ENCODE measurements at regions not wholly inside any gene's neighbourhood (a gene's known extent, or its start where the extent isn't known, plus 50 kb on each side); places are given as distances from the start of the nearest gene placed in this dataset.

- no peak for TF ChIP-seq POLR2A (IDR thresholded peaks at IDR 0.05)
- TF ChIP-seq, protein P1, sequence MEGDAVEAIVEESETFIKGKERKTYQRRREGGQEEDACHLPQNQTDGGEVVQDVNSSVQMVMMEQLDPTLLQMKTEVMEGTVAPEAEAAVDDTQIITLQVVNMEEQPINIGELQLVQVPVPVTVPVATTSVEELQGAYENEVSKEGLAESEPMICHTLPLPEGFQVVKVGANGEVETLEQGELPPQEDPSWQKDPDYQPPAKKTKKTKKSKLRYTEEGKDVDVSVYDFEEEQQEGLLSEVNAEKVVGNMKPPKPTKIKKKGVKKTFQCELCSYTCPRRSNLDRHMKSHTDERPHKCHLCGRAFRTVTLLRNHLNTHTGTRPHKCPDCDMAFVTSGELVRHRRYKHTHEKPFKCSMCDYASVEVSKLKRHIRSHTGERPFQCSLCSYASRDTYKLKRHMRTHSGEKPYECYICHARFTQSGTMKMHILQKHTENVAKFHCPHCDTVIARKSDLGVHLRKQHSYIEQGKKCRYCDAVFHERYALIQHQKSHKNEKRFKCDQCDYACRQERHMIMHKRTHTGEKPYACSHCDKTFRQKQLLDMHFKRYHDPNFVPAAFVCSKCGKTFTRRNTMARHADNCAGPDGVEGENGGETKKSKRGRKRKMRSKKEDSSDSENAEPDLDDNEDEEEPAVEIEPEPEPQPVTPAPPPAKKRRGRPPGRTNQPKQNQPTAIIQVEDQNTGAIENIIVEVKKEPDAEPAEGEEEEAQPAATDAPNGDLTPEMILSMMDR (IDR thresholded peaks at IDR 0.05) = no peak
- no peak for TF ChIP-seq EP300 (IDR thresholded peaks at IDR 0.05; ENCODE audit: low read depth)
- TF ChIP-seq POLR2AphosphoS5 (IDR thresholded peaks at IDR 0.05) = no peak
These were observed 65.5 kb upstream of the AK4 start for GRCh38 chr1:65082346-65083040.
